Right renal pelvis (tissue), 4 donors: ENCODE measurements at regions not wholly inside any gene's neighbourhood (a gene's known extent, or its start where the extent isn't known, plus 50 kb on each side); places are given as distances from the start of the nearest gene placed in this dataset.
"Not testable (repeated sequence)": the region's sequence is repeated elsewhere in the genome, so short reads cannot be mapped to it uniquely, and the experiment has no call there.

Experiments used
- DNase-seq, 4 donors: peaks; one replicate each; pipeline ENCODE4 v3.0.0-alpha.2; 2013; ENCODE audit warnings: low read depth in 4 of 4, low spot score in 3 of 4, missing footprints in 1 of 4

DNA sequence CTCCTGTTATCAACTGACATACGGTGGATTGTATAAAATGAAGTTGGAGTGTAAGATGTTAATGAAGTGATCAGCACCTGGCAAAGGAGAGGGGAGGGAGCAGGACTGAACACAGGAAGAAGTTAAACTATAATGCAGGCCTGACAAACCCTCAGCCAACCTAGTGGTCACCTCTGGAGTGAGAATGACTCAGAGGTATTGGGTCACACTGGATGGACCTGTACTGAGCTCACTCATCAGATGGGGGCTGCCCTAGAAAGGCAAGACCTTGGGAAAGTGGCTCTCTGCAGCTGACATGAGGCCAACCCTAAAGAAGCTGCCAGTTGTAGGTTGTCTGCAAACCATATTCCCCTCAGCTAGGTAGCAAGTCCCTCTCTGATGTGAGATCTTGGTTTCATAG, 193.3 kb upstream of the HTR1E start:
- no peak for DNase-seq

DNA sequence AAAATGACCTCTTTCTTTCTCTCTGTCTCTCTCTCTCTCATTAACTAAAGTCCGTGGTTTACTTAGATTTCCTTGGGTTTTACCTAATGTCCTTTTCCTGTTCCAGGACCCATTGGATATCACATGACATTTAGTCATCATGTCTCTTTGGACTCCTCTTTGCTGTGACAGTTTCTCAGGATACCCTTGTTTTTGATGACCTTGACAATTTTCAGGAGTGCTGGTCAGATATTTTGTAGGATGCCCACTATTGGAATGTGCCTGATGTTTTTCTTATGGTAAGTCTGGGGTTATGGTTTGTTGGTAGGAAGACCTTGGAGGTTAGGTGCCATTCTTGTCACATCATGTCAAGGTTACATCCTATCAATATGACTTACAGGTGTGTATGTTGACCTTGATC, 199.2 kb upstream of the HTR1E start:
- no peak for DNase-seq

DNA sequence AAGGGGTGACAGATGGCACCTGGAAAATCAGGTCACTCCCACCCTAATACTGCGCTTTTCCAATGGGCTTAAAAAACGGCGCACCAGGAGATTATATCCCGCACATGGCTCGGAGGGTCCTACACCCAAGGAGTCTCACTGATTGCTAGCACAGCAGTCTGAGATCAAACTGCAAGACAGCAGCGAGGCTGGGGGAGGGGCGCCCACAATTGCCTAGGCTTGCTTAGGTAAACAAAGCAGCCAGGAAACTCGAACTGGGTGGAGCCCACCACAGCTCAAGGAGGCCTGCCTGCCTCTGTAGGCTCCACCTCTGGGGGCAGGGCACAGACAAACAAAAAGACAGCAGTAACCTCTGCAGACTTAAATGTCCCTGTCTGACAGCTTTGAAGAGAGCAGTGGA, 205.7 kb upstream of the HTR1E start:
- not testable (repeated sequence) for DNase-seq

DNA sequence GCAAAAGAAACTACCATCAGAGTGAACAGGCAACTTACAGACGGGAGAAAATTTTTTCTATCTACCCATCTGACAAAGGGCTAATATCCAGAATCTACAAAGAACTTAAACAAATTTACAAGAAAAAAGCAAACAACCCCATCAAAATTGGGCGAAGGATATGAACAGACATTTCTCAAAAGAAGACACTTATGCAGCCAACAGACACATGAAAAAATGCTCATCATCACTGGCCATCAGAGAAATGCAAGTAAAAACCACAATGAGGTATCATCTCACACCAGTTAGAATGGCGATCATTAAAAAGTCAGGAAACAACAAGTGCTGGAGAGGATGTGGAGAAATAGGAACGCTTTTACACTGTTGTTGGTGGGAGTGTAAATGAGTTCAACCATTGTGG, 206.6 kb upstream of the HTR1E start:
- not testable (repeated sequence) for DNase-seq

DNA sequence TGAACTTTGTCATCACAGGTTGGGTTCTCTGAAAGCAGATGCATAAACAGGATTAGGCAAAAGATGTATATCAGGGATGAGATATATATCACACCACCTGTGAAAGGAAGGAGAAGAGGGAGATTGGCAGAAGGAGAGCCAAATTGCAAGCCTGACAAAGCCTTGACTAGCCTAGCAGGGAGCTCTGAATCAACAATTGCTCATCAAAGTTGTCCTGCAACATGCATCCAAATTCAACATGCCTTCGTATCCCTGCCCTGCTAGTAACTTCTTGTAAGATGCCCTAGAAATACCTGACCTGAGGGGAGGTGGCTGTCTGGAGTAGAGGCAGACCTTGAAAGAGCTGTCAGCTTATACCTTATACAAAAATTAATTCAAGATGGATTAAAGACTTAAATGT, 207.1 kb upstream of the HTR1E start:
- DNase-seq: no peak

DNA sequence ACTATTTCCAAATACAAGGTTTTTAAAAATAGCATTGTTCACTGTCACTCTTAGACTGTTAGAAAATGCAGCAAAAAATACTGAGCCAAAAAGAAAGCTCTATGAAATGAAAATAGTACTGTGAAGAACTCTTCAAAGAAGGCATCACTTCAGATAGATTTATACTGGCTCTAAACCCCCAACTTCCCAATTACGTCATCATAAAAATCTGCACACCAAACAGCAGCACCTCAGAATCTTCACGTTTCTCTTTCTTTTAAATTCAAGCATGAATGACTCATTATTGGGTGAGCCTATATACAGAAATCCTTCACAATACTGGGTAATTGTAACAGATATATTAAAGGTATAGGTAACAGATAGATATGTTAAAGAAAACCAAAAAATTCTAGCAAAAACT, 208.4 kb upstream of the HTR1E start:
- no peak for DNase-seq

DNA sequence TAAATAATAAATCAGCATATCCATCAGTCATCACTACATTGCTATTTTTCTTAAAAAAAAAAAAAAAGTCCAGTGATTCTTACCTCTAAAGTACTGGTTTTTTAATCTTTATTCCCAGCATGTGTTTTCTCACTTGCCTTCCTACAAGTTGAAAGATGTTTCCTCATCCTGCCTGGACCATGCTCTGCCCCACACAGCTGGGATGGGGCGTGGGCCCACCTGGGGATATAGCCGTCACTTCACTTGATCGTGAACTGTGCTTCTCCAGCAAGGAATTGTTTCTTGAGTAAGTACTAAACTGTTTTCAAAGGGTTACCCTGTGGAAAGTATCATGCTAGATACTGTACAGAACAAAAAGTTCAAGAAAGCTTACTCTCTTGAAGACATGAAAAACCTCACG, 212.6 kb upstream of the HTR1E start:
- no peak for DNase-seq

DNA sequence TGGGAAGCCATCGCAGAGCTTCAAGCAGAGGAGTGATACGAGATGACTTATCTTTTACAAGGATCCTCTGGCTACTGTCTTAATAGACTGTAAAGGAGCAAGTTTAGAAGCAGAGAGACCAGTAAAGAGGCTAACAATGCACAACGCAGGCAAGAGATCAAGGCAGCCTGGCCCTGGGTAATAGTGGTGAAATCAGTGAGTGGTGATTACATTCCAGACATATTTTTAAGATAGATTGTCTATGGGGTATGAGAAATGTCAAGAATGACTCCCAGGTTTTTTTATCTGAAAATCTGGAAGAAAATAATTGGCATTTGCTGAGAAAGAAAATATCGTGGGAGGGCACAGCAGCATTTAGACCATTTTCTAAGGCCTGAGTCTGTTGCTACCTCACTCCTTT, 213.6 kb upstream of the HTR1E start:
- no peak for DNase-seq

DNA sequence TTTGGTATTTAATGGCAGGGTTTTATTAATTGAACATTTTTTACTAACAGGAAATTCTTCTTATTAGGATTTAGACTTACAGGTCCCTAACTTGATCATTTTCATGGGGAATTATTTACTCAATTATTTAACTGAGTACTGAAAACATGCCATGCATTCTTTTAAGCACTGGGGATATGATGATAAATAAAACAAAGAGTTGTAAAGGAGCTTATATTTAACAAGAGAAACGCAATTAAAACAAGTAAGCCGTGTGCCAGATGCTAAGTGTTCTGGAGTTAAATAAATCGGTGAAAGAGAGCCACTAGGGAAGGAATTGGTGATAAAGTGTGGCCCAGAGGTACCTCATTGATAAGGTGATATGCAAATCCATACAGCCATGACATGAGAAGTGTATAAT, 214.2 kb upstream of the HTR1E start:
- no peak for DNase-seq

DNA sequence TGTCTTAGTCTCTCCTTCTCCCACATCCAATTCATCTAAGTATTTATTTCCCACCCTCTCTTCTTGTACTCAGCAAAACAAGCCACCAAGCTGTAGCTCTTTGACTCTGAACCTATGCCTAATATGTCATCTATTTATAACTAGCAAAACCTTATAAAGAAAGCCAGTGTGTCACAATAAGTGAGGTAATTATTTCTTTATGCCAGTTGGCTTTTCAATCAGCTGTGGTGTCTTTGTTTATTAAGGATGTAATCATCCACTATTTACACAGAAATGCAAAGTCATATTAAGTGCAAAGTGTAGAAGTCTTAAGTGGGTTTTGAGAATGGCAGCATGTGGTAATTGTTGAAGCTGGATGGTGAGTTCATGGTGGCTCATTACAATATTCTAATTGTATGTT, 215.2 kb upstream of the HTR1E start:
- DNase-seq: no peak

DNA sequence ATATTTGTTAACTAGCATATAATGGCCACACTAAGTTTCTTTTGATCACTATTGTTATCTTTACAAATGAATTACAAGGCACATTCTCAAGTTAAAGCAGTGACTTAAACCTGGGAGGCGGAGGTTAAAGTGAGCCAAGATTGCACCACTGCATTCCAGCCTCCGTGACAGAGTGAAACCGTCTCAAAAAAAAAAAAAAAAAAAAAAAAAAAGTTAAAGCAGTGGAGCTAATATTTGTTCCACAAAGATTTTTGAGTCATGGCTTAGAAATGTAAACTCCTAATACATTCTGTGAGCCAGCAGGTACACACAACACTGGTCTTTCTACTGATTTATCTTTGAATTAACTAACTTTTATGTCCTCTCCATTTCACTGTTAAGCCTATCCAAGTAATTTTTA, 221.7 kb upstream of the HTR1E start:
- no peak for DNase-seq

DNA sequence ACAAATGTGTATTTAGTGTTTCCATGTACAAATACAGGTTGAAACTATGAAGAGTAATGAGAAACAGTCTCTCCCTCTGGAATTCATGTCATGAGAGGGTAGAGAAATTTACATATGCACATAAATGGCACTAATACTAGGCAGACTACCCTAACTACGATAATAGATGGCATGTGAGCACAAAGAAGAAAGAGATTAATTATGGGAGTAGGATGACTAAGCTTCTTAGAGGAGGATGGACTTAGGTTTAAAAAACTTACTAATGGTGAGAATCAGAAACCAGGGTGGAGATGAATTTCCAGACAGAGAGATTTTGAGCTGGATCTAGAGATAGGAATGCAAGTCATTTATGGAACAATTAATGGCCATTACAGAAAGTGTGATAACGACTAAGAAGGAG, 225.3 kb upstream of the HTR1E start:
- DNase-seq: no peak

DNA sequence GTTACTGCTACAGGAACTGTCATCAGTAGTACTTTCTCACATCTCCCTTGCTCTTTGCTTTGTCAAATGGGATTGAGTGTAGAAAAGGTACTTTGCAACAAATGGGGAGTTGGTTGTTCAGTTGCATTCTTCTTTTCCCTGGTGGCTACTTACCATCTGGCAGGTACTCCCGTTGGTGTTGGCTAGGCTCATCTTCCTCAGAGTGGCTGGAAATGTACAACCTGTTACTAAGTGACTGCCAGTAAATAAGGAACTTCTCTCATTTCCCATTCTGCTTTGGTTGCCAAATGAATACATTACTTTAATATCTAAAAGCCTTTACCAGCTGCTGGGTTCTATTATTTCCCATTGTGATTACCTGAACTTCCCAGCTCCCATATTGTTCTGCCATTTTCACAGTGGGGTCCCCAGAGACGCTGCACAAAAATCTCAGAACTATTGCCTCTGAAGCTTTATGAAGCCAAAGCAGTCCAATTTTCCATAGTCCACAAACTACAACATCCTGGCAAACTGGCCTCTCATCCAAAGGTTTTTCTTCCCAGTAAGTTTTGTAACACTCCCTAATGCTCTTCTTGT, 229.7 kb upstream of the HTR1E start:
- no peak for DNase-seq

DNA sequence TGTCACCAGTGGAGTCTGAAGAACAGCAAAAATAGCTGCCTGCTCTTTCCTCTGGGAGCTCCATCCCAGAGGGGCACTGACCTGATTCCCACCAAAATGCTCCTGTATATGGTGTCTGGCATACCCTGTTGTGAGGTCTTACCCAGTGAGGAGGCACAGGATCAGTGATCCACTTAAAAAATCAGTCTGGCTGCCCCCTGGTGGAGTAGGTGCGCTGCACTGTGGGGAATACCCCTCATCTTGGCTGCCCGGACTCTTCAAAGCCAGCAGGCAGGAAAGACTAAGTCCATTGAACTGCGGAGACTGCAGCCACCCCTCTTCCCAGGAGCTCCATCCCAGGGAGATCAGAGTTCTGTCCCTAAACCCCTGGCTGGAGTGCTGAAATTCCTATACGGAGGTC, 230.9 kb upstream of the HTR1E start:
- no peak for DNase-seq

DNA sequence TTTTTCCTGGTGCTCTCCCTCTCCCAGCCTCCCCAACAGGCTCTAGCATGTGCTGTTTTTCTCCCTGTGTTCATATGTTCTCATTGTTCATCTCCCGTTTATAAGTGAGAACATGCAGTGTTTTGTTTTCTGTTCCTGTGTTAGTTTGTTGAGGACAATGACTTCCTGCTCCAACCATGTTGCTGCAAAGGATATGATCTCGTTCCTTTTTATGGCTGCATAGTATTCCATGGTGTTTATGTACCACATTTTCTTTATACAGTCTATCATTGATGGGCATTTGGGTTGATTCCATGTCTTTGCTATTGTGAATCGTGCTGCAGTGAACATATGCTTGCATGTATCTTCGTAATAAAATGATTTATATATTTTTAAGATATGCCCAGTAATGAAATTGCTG, 236.1 kb upstream of the HTR1E start:
- DNase-seq: not testable (repeated sequence)

DNA sequence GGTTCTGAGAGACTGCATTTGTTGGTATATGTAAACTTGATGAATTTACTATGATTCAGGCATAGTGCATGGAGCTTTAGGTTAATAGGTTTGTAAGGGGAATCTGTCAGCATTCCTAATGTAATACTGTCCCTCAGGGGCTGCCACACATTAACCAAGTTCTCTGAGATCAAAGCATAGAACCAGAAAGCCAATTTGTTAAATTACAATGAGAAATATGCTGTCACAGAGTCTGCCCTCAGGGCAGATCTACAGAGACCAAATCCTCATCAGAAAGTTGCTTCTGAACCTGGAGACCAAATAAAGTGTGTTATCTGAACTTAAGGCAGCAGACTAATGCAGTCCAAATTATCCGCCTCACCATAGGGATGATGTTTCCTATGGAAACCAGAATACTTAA, 250.8 kb upstream of the HTR1E start:
- no peak for DNase-seq

DNA sequence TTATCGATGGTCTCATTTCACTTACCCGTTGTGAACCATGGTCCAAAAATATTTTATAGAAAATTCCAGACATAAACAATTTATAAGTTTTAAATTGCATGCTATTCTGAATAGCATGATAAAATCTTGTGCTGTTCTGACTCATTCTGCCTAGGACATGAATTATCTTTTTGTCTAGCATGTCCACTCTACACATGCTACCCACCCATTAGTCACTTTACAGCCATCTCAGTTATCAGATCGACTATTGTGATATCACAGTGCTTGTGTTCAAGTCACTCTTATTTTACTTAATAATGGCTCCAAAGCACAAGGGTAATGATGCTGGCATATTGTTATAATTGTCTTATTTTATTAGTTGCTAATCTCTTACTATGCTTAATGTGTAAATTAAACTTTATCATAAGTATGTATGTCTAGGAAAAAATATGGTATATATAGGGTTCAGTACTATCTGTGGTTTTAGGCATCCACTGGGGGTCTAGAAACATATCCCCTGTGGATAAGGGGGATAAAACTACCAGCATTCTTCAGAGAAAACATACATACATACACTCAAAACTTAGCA, 252.0 kb upstream of the HTR1E start:
- DNase-seq: no peak

DNA sequence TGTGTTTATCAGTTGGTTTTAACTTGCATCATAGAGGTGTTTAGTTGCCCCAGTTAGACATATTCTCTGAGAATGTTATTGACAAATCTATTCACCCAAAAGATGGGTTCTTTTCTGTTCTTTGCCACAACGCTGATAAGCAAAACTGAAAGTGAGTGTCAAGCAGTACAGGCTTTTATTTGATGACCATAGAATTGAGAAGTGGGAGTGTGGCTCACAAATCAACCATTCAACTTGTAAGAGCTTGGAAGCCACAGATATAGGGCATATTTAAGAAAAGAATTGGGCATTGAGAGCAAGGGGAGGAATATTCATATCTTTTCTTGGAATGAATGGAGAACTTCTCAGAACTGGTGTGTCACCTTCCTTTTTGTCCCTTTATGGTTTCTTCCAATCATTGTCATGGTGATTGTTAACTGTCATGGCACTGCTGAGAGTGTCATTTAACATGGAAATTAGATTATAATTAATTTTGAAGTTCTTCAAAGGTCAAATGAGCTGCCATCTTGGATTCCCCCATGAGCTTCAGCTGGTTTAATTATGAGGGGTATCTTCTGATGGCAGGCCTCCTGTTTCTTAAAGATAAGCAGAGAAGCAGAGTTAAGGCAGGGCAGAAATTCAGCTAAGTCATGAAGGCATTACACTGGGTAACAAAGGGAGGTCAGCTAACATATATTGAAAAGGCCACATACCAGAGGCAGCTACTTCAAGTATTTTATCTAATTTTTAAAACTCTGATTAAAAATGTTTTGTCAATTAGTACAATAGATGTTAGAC, 254.0 kb upstream of the HTR1E start:
- no peak for DNase-seq

DNA sequence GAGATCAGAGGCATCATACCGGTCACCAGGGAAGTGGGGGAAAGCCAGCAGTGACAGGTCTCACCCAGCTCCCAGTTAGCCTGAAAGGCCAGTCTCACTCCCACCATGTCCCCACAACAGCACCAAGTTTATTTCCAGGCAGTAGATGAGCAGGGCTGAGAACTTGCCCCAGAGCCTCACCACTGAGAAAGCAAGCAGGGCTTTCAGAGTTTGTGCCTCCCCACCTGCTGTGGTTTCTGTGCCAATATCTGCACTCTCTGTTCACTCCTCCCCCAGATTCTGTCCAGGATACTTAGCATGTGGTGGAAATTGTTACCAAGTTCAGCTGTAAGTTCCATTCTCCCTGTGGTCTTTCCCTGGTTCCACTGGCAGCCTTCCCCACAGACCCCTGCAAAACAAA, 255.0 kb upstream of the HTR1E start:
- DNase-seq: no peak

DNA sequence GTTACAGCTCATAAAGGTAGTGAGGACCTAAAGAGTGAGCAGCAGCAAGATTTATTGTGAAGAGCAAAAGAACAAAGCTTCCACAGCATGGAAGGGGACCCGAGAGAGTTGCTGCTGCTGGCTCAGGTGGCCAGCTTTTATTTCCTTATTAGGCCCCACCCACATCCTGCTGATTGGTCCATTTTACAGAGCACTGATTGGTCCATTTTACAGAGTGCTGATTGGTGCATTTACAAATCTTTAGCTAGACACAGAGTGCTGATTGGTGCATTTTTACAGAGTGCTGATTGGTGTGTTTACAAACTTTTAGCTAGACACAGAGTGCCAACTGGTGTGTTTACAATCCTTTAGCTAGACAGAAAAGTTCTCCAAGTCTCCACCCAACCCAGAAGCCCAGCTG, 256.2 kb upstream of the HTR1E start:
- not testable (repeated sequence) for DNase-seq

DNA sequence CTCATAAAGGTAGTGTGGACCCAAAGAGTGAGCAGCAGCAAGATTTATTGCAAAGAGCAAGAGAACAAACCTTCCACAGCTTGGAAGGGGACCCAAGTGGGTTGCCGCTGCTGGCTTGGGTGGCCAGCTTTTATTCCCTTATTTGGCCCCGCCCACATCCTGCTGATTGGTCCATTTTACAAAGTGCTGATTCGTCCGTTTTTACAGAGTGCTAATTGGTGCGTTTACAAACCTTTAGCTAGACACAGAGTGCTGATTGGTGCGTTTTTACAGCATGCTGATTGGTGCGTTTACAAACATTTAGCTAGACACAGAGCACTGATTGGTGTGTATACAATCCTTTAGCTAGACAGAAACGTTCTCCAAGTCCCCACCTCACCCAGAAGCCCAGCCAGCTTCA, 265.2 kb upstream of the HTR1E start:
- not testable (repeated sequence) for DNase-seq

DNA sequence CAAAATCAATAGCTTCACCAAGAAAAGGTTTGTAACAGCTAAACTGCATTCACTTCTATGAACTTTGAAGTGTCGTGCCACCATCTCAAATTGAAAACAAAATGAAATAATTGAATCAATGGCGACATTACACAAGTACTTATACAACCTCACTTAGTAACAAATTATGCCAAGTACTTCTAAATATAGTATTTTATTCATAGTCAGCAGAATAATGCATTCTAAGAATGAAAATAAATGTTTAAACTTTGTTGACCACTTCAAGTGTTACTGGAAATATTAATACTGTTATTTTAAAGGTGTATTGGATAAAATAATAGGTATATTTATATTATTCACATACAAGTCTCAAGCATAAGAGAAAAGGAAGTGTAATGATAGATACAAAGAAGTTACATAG, 280.1 kb upstream of the HTR1E start:
- DNase-seq: no peak
